NCI-H82 (cell line): ENCODE measurements at regions not wholly inside any gene's neighbourhood (a gene's known extent, or its start where the extent isn't known, plus 50 kb on each side); places are given as distances from the start of the nearest gene placed in this dataset.
A peak's percentile ranks its signal among the peaks of the same experiment; 100 is the strongest.

Experiments
- DNase-seq: peaks from one replicate; lab custom pipeline; 2025; lab: John Stamatoyannopoulos, UW

DNA sequence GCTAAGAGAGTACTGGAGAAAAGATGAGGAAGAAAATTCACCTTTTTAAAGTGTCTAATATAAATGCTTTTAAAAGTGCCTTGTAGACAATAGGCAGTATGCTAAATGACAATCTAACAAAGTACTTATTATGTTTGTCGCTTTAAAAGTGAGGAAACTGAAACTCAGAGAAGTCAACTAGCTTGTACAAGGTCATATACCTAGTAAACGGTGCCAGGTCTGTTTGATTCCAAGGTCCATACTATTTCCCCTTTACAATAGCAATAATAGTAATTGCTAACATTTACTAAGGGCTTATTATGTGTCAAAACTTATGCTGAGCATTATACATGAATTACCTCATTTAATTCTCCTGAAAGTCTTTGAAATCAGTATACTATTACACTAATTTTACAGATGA lies 328.6 kb upstream of the SLC24A2 start:
- no peak for DNase-seq

- no peak for DNase-seq
These were observed 326.1 kb upstream of the SLC24A2 start for GRCh38 chr9:20114974-20115373.

- DNase-seq = no peak
These were observed 323.5 kb upstream of the SLC24A2 start for GRCh38 chr9:20112205-20112783.

DNA sequence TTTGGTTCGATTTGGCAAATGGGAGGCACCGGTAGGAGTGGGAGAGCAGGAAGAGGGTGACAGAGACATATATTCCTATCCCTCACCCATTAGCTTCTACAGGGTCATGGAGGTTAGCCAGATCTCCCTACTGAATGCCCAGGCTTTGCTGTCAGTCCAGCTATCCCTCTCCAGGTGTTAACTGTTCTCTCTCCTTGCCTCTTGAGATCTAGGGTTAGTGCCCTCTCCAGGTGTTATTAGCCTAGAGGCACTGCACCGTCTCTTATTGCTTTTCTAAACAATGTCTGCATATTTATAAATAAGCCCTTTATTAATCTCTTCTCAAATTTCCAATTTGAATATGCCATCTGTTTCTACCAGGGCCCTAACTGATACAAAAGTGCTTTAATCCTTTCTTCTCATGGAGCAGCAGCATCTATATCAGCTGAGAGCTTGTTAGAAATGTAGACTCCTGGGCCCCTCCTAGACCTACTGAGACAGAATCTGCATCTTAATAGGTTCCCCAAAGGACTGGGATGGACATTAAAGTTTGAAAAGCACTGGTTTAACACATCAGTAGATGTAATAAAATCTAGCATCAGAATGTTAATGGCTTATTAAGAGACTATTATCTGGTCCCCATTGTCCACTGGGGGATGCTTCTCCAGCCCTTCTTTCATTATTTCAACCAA lies 322.5 kb upstream of the SLC24A2 start:
- DNase-seq = peak; percentile 55

- DNase-seq = no peak
These were observed 306.7 kb upstream of the SLC24A2 start for GRCh38 chr9:20095430-20096092.

- DNase-seq = no peak
These were observed 303.7 kb upstream of the SLC24A2 start for GRCh38 chr9:20092561-20092960.

- no peak for DNase-seq
These were observed 298.6 kb upstream of the SLC24A2 start for GRCh38 chr9:20087481-20087880.

DNA sequence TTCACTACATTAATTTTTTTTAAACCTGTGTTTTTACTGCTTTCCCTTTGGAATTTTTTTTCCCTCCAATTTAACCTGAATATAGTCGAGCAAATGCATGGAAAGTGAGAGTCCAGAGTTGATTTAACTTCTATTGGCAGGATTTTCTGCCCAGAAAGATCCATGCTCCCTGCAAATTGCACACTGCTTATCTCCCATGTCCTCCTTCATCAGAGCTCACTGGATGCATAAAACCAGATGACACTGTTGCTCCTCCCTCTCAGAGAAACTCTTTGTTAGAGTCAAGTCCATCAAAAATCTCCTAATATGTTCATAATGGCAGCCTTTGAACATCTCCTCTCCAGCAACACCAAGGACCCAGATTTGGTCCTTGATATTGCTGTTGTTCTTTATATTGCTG lies 297.0 kb upstream of the SLC24A2 start:
- DNase-seq = no peak

DNA sequence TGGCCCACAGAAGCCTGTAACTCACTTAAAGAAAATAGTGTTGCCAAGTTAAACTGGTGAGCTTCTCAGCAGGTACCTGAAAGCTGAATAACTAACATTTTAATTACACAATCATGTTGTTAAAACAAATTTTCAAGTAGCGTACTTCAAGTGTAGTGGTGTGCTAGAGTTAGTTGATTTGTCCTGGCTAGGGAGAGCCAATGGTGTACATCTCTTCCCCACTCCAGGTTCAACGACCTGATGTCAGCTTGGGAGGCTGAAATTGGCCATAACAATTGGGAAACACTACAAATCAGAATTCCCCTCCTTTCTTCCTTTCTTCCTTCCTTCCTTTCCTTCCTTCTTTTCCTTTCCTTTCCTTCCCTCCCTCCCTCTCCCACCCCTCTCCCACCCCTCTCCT lies 295.3 kb upstream of the SLC24A2 start:
- no peak for DNase-seq

- no peak for DNase-seq
These were observed 294.6 kb upstream of the SLC24A2 start for GRCh38 chr9:20083390-20083789.

DNA sequence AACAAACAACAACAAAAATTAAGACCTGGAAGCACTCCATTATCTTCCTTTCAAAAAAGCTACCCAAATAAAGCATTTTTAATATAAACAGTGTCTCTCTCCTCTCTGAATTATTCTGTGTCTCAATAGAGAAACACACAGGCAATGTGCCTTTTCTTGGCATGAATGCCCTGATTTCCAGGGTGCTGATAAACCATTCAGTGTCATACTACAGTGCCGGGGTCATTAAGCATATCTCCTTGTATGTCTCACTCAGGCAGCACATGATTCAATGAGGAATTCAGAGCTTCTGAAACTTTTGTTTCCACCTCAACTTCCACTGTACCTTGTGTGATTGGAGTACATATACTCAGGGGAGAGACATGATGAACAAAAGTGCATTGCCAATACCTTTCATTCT lies 294.0 kb upstream of the SLC24A2 start:
- DNase-seq = no peak

- no peak for DNase-seq
These were observed 293.6 kb upstream of the SLC24A2 start for GRCh38 chr9:20082406-20082805.

DNA sequence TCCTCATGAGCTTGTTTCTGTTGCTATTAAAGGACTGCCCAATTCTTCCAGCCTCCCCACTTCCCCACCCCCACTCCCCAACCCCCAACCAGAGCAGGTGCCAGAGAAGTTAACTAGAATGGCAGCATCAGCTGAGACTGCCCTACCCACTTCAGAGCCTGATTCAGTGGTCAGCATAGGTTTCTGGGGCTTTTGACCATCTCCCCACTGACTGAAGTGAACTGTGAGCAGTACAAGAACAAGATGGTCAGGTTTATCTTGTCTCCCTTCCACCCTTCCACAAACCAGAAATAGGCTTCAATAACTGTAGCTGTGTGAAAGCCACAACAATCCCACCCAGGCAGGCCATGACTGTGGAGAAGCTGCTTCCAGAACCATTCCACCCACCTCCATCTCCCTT lies 289.4 kb upstream of the SLC24A2 start:
- DNase-seq = no peak

- DNase-seq = no peak
These were observed 285.5 kb upstream of the SLC24A2 start for GRCh38 chr9:20074291-20074690.

GRCh38 chr9:20070336-20070735 lies 281.5 kb upstream of the SLC24A2 start:
- no peak for DNase-seq

- peak; percentile 49 for DNase-seq
These were observed 277.2 kb upstream of the SLC24A2 start for GRCh38 chr9:20065796-20066700.

DNA sequence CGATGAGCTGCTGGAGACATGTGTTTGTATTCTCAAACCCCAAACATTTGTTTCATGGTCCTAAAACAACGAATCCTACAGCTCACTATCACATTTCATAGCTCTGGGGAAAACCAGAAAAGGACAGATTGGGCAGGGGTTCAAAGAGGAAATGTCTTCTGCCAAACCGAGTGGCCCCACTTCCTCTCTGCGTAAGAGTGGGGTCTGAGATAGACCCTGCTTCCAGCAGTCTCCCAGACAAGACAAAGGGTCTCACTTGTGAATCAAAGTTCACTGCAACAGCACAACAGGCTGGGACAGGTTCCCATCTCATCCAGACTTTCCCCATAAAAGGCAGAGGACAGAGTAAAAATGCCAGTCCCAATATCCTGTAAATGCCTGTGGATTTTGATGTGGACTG lies 276.2 kb upstream of the SLC24A2 start:
- DNase-seq = no peak

- peak; percentile 70 for DNase-seq
These were observed 265.9 kb upstream of the SLC24A2 start for GRCh38 chr9:20054734-20055133.

- no peak for DNase-seq
These were observed 260.1 kb upstream of the SLC24A2 start for GRCh38 chr9:20048985-20049384.

DNA sequence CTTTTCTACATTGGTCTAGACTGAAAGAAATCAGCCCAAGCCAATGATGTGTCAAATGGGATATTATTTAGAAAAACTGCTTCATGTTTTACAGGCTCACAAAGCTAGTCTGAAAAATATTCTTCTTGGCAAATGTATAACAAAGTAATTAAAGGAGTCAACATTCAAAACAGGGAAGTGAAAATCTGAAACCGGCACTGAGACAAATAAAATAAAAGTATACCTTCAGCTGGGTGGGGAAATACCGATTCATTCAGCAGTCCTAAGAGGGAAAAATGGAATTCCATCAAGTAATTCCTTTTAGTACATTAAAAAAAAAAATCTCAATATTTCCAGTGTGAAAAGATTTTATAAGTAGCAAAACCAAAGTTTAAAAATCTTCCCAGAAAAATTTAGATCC lies 259.6 kb upstream of the SLC24A2 start:
- no peak for DNase-seq

DNA sequence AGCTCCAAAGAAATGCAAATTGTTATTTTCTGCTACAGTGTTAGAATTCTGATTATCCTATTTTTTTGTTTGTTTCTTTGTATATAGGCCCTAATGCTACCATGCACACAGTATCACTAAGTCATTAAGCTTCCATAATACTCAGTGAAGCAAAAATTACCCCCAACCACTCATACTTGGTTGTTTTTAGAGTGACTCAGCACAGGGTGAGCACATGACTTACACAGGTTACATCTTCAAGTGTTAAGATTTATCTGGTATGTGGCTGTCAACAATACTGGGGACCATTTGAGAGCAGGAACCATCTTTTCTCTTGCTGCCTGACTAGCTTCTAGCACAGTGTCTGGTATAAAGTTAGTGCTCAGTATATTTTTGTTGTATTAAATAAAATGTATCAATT lies 255.8 kb upstream of the SLC24A2 start:
- no peak for DNase-seq

DNA sequence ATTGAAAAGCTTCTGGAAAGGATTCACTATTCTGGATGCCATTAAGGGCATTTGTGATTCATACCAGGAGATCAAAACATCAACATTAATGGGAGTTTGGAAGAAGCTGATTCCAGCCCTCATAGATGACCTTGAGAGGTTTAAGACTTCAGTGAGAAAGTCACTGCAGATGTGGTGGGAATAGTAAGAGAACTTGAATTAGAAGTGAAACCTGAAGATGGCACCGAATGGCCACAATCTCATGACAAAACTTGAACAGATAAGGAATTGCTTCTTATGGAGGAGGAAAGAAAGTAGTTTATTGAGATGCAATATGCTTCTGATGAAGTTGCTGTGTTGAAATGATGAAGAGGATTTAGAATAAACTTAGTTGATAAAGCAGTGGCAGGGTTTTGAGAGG lies 254.6 kb upstream of the SLC24A2 start:
- no peak for DNase-seq

DNA sequence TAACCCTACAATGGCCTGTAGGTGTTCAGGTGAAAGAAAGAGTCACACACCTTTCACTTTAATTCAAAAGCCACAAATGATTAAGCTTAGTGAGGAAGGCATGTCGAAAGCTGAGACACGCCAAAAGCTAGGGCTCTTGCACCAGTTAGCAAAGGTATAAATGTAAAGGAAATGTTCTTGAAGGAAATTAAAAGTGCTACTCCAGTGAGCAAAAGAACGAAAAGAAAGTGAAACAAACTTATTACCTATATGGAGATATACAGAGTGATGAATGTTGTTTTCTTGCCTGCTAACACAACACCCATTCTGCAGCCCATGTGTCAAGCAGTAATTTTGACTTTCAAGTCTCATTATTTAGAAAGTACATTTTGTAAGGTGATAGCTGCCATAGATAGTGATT lies 254.2 kb upstream of the SLC24A2 start:
- no peak for DNase-seq
